GM12891 (cell line): ENCODE measurements at regions not wholly inside any gene's neighbourhood (a gene's known extent, or its start where the extent isn't known, plus 50 kb on each side); places are given as distances from the start of the nearest gene placed in this dataset.

ENCODE experiments used
- DNase-seq: peaks from one replicate; pipeline ENCODE4 v3.0.0; 2011; ENCODE audit warnings: low spot score; ENCODE audit not compliant: insufficient read length
- FAIRE-seq: peaks from 2 replicates; lab custom pipeline; 2011; peaks lifted over from hg19 to GRCh38; lab: Jason Lieb, UNC
- PAX5 ChIP-seq: IDR thresholded peaks from 2 replicates; pipeline ENCODE4 v1.6.1; 2011; ENCODE audit warnings: low read length, moderate library complexity, mild to moderate bottlenecking; ENCODE audit not compliant: insufficient read depth, severe bottlenecking
- POLR2A ChIP-seq: IDR thresholded peaks from 2 replicates; pipeline ENCODE4 v1.6.1; 2011; ENCODE audit warnings: low read depth, low read length, control low read depth
- POLR2AphosphoS5 ChIP-seq: IDR thresholded peaks from 2 replicates; pipeline ENCODE4 v1.6.1; 2011; ENCODE audit warnings: low read depth, low read length, control low read depth
- POU2F2 ChIP-seq: IDR thresholded peaks from 2 replicates; pipeline ENCODE4 v1.6.1; 2011; ENCODE audit warnings: low read depth, mild to moderate bottlenecking, control low read depth, low read length, moderate library complexity
- SPI1 ChIP-seq: IDR thresholded peaks from 2 replicates; pipeline ENCODE4 v1.6.1; 2011; ENCODE audit warnings: low read depth, low read length, control low read depth
- TAF1 ChIP-seq: IDR thresholded peaks from 2 replicates; pipeline ENCODE4 v1.6.1; 2011; ENCODE audit warnings: low read depth, low read length, control low read depth

DNA sequence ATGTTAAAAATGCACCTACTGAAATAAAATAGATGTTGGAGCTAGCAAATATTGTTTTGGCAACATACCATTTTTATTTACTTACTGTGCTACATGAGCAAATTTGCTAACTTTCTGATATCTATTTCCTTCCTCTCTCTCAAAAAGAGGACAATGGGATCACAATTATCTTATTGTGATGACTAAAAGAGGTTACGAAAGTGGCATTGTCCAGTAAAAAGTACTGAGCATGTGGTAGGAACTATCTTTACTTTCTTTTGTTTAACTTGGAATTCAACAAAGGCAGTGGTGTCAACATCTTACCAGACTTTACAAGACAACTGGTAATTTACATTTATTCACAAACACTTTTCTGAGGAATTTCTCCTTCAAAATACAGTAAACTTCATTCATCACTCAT, 1542.6 kb upstream of the CDH8 start:
- FAIRE-seq (no peak), DNase-seq (no peak)
- TF ChIP-seq TAF1 = no peak
- no peak for TF ChIP-seq POLR2AphosphoS5
- TF ChIP-seq POLR2A = no peak
- no peak for TF ChIP-seq SPI1
- no peak for TF ChIP-seq POU2F2
- no peak for TF ChIP-seq PAX5

DNA sequence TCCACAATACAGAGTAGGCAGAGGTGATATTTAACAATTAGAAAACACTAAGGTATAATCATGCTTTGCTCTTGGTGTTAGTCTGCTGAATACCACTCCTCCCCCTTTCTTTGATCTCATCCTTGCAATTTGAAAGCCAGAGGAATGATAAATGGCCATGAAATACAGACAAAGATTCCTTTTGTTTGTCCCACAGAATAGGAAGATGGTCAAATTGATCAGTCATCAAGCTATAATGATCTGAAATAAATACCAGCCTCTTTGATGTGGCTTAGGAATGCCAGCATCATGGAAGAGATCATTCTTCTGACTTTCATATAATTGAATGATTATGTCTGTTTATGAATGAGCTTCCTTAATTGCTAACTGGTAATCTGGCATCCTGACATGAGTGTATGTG, 1541.7 kb upstream of the CDH8 start:
- FAIRE-seq = no peak
- no peak for DNase-seq
- TF ChIP-seq POLR2A (no peak), POU2F2 (no peak), TAF1 (no peak), PAX5 (no peak), POLR2AphosphoS5 (no peak), SPI1 (no peak)

DNA sequence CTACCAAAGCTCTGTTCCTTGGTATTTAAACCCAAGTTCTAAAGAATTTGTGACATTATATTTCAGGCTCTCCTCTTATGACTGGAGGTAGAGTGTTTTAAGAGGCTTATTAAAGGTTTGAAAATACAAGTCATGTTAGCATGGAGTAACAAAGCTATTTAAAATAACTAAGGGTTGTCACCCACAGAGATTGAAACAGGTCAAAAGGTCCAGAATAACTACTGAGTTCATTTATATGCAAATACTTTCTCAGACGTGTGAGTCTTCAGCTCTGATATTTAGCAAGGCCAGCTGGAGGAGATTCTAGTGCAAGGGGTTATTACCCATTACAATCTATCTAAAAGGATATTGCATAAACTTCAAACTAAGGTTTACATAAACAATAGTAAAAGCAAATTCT, 1538.8 kb upstream of the CDH8 start:
- FAIRE-seq (no peak), DNase-seq (no peak)
- TF ChIP-seq POLR2A (no peak), SPI1 (no peak), PAX5 (no peak), POLR2AphosphoS5 (no peak), TAF1 (no peak), POU2F2 (no peak)

DNA sequence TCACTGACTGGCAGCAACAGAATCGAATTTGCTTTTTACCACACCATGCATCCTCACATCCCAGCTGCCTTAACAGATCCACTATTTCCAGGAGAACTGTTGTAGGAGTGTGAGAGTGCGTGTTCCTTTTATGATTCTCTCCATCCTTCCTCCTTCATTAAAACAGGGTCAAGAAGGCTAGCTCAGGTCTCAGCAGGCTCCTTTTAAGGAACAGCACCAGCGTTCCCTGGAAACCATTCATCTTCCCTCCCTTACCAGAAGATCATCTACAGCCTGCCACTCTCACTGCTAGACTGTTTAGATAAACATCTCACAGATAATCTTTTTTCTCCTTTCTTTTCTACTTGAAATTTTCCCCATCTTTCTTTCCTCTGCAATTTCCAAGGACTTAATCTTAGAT, 1531.9 kb upstream of the CDH8 start:
- TF ChIP-seq TAF1 (no peak), PAX5 (no peak), POLR2AphosphoS5 (no peak), POLR2A (no peak), POU2F2 (no peak), SPI1 (no peak)

DNA sequence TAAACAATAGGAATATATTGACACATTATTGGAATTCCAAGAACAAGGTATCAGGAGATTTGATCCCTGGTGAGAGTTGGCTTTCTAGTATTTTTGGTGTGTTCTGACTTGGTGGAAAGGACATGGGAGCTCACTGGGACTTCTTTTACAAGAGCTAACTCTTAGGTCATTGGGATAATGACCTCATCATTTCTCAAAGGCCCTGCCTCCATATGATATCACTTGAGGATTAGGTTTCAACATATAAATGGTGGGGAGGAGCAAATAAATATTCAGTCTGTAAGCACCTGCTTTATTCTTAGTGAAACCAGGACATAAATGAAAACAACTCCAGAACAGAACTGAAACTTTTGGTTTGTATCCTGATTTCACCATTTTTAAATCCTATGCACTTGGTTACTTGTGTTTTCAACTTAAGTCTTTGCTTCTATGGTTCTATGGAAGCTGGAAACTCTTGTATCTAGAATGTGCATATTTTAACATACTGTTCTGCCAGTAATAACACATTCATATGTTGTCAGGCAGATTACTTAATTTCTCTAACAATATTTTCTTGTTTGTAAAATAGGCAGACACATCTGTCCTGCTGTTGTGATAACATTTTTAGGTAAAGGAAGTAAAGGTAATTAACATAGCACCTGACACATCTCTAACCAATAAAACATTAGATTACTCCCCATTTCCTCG, 1527.7 kb upstream of the CDH8 start:
- TF ChIP-seq SPI1 (no peak), POLR2AphosphoS5 (no peak), PAX5 (no peak), TAF1 (no peak)
- DNase-seq (no peak), FAIRE-seq (no peak)

More for the DNA sequence above, 1531.9 kb upstream of the CDH8 start:
- no peak for DNase-seq
- no peak for FAIRE-seq

DNA sequence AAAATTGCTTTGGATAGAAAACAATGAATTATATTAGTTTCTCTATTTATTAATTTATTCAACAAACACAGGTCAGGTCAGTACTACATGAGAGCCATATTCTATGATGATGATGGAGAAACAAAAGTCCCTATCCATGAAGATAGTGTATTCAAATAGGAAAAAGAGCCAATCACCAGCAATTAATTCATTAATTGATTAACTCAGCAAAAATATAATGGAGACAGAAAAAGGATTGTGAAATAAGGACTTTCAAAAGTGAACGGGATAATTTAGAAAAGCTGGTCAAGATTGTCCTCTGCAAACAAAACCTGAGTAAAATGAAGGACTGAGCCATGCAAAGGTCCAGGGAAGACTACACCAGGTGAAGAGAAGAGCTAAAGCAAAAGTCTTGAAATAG, 1517.7 kb upstream of the CDH8 start:
- FAIRE-seq (no peak), DNase-seq (no peak)
- TF ChIP-seq POU2F2 = no peak
- no peak for TF ChIP-seq PAX5
- no peak for TF ChIP-seq POLR2A
- TF ChIP-seq SPI1 = no peak
- TF ChIP-seq TAF1 = no peak
- TF ChIP-seq POLR2AphosphoS5 = no peak

DNA sequence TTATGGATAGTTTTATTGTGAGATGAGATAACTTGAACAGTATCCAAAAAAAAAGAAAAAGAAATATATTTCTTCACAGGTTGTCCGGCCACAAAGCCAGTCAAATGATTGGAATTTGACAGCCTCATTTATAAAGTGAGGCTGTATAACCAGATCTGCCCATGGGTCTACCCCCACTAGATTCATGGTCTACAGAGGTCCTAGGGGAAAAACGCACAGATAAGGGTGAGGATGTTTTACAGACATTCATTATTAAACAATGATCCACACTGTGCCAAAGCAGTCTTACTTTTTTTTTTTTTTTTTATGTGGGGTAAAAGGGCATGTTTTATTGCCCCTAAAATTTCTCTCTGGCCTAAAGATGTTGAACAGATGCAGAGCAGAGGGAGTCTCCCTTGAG, 1503.0 kb upstream of the CDH8 start:
- no peak for FAIRE-seq
- DNase-seq = no peak
- TF ChIP-seq TAF1 (no peak), POLR2AphosphoS5 (no peak), SPI1 (no peak), POLR2A (no peak), POU2F2 (no peak), PAX5 (no peak)

DNA sequence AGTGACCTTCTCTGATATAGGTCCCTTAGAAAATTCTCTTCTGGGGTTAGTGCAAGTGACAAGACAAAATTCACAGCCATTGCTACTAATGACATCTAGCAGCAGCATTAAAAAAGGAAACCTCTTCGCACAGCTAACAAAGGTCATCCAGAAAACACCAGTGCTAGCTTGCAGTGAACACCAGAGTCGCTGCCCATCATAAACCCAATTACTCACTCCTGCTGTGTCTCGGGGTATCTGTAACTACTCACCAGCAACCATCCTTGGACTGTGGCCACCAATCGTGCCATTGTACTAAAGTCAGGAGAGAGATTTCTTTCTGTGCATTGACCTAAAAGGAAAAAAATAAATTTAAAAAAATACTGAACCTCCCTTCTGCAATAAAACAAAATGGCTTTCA, 1494.7 kb upstream of the CDH8 start:
- no peak for FAIRE-seq
- TF ChIP-seq PAX5 (no peak), TAF1 (no peak), SPI1 (no peak), POLR2AphosphoS5 (no peak), POLR2A (no peak), POU2F2 (no peak)

DNA sequence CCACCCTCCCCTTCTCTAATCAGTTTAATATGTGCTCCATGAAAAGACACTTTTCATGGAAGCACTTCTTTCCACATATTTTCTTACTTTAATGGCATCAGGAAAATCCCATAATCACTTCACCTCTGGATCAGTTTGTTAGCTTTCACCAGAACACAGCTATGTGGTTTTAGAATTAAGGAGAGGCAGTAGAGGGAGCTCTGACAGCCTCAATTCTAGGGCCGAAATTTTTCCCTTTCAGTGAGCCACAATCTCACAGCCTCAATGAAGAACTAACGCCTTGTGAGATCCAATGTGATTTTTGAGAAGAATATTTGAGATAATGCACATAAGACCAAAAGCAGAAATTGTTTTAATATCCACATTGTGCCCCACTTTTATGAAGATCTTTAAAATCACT, 1494.0 kb upstream of the CDH8 start:
- no peak for FAIRE-seq
- DNase-seq = no peak
- TF ChIP-seq POLR2A (no peak), POU2F2 (no peak)

More for the DNA sequence above, 1494.7 kb upstream of the CDH8 start:
- no peak for DNase-seq

DNA sequence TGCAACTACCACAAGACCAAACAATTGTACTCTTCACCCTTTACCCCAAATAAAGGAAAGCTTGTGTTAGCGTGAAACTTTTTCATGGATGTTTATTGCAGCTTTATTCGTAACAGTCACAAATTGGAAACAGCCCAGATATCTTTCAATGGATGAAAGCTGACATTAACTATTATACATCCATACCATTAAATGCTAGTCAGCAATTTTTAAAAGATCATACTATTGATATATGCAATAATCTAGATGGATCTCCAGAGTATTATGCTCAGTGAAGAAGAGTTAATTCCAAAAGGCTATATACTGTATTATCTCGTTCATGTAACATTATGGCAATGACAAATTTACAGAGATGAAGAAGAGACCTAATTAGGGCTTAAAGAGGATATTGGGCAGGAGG, 1491.2 kb upstream of the CDH8 start:
- FAIRE-seq = no peak
- TF ChIP-seq PAX5 (no peak), TAF1 (no peak), POLR2A (no peak), SPI1 (no peak), POU2F2 (no peak), POLR2AphosphoS5 (no peak)
- no peak for DNase-seq
